GM23338 (cell line): ENCODE measurements at regions not wholly inside any gene's neighbourhood (a gene's known extent, or its start where the extent isn't known, plus 50 kb on each side); places are given as distances from the start of the nearest gene placed in this dataset.

ENCODE experiments used
- ATAC-seq: fragments of 200-7000 bp; cut with Tn5 transposase; 3 replicates; pipeline ENCODE4 v1.9.1; 2020
- DNase-seq: peaks from one replicate; pipeline ENCODE4 v3.0.0-alpha.2; 2015; ENCODE audit warnings: low spot score
- H2AFZ ChIP-seq: fragments of 200-600 bp; sonication (generic); 2 replicates; pipeline ENCODE4 v1.8.0; 2016; ENCODE audit warnings: antibody characterized with exemption, mild to moderate bottlenecking, moderate library complexity
- H3F3A ChIP-seq: fragments of 200-600 bp; sonication (generic); replicated peaks from 2 replicates; pipeline ENCODE4 v1.8.0; 2017; ENCODE audit warnings: antibody characterized with exemption, mixed run types, low read depth
- H3K27ac ChIP-seq: fragments of 200-600 bp; sonication (generic); 2 replicates; pipeline ENCODE4 v1.6.1; 2016; ENCODE audit warnings: low read depth
- H3K27me3 ChIP-seq: fragments of 200-600 bp; sonication (generic); 2 replicates; pipeline ENCODE4 v1.8.0; 2016; ENCODE audit warnings: mild to moderate bottlenecking, mixed run types, moderate library complexity; ENCODE audit not compliant: insufficient read depth
- H3K36me3 ChIP-seq: fragments of 200-600 bp; sonication (generic); 2 replicates; pipeline ENCODE4 v1.8.0; 2016; ENCODE audit warnings: mild to moderate bottlenecking; ENCODE audit not compliant: insufficient read depth
- H3K4me1 ChIP-seq: fragments of 200-600 bp; sonication (generic); 2 replicates; pipeline ENCODE4 v1.8.0; 2016; ENCODE audit warnings: mild to moderate bottlenecking, moderate library complexity; ENCODE audit not compliant: insufficient read depth
- H3K4me2 ChIP-seq: fragments of 200-600 bp; sonication (generic); 2 replicates; pipeline ENCODE4 v1.7.1; 2017; ENCODE audit warnings: mixed run types
- H3K4me3 ChIP-seq: fragments of 200-600 bp; sonication (generic); 2 replicates; pipeline ENCODE4 v1.6.1; 2016; ENCODE audit warnings: mixed run types
- H3K79me2 ChIP-seq: fragments of 200-600 bp; sonication (generic); replicated peaks from 2 replicates; pipeline ENCODE4 v1.8.0; 2017; ENCODE audit warnings: mild to moderate bottlenecking; ENCODE audit not compliant: insufficient read depth
- H3K9me2 ChIP-seq: fragments of 200-600 bp; sonication (generic); 2 replicates; pipeline ENCODE4 v1.8.0; 2017; ENCODE audit not compliant: insufficient read depth
- H4K20me1 ChIP-seq: fragments of 200-600 bp; sonication (generic); replicated peaks from 2 replicates; pipeline ENCODE4 v1.8.0; 2017; ENCODE audit warnings: mild to moderate bottlenecking; ENCODE audit not compliant: insufficient read depth
- H3K27ac Mint-ChIP-seq: 2 replicates; pipeline ENCODE4 v1.8.0; 2020; ENCODE audit warnings: inconsistent platforms, mild to moderate bottlenecking, moderate library complexity, mixed read lengths
- H3K27me3 Mint-ChIP-seq: 3 replicates; pipeline ENCODE4 v1.8.0; 2022; ENCODE audit warnings: low read depth, mild to moderate bottlenecking, moderate library complexity, mixed read lengths, inconsistent platforms; ENCODE audit not compliant: insufficient read depth, poor library complexity
- H3K36me3 Mint-ChIP-seq: 3 replicates; pipeline ENCODE4 v1.8.0; 2021; ENCODE audit warnings: low read depth, mild to moderate bottlenecking, inconsistent platforms, moderate library complexity, mixed read lengths
- H3K4me1 Mint-ChIP-seq: 3 replicates; pipeline ENCODE4 v1.8.0; 2020; ENCODE audit warnings: mild to moderate bottlenecking, inconsistent platforms, mixed read lengths
- H3K4me3 Mint-ChIP-seq: 3 replicates; pipeline ENCODE4 v1.8.0; 2021; ENCODE audit warnings: moderate library complexity, mild to moderate bottlenecking, inconsistent platforms, mixed read lengths
- H3K9me3 Mint-ChIP-seq: 3 replicates; pipeline ENCODE4 v1.8.0; 2020; ENCODE audit warnings: moderate library complexity, mild to moderate bottlenecking, inconsistent platforms, mixed read lengths
- CREB1 ChIP-seq: fragments of 250-450 bp; sonication (Bioruptor Pico); IDR thresholded peaks from 2 replicates; pipeline ENCODE4 v1.5.0; 2020; ENCODE audit warnings: low read depth, mild to moderate bottlenecking, moderate library complexity
- EZH2 ChIP-seq: fragments of 200-600 bp; sonication (generic); IDR thresholded peaks from one replicate; pipeline ENCODE4 v1.8.0; 2017; ENCODE audit warnings: antibody characterized with exemption, mild to moderate bottlenecking, low read depth; ENCODE audit not compliant: unreplicated experiment
- NANOG ChIP-seq: IDR thresholded peaks from 2 replicates; pipeline ENCODE4 v1.6.1; 2016; ENCODE audit warnings: antibody characterized with exemption, borderline replicate concordance
- POLR2AphosphoS5 ChIP-seq: IDR thresholded peaks from 2 replicates; pipeline ENCODE4 v1.6.1; 2016; ENCODE audit warnings: antibody characterized with exemption, low read depth
- ZNF331 ChIP-seq: fragments of 250-450 bp; sonication (Bioruptor Pico); IDR thresholded peaks from 2 replicates; pipeline ENCODE4 v1.5.0; 2020; ENCODE audit warnings: low read depth, mild to moderate bottlenecking, moderate library complexity
- TF ChIP-seq, protein P1 (sequence below): fragments of 250-450 bp; sonication (Bioruptor Pico); IDR thresholded peaks from 2 replicates; pipeline ENCODE4 v1.5.0; 2020; ENCODE audit warnings: mild to moderate bottlenecking, moderate library complexity

- TF ChIP-seq, protein P1, sequence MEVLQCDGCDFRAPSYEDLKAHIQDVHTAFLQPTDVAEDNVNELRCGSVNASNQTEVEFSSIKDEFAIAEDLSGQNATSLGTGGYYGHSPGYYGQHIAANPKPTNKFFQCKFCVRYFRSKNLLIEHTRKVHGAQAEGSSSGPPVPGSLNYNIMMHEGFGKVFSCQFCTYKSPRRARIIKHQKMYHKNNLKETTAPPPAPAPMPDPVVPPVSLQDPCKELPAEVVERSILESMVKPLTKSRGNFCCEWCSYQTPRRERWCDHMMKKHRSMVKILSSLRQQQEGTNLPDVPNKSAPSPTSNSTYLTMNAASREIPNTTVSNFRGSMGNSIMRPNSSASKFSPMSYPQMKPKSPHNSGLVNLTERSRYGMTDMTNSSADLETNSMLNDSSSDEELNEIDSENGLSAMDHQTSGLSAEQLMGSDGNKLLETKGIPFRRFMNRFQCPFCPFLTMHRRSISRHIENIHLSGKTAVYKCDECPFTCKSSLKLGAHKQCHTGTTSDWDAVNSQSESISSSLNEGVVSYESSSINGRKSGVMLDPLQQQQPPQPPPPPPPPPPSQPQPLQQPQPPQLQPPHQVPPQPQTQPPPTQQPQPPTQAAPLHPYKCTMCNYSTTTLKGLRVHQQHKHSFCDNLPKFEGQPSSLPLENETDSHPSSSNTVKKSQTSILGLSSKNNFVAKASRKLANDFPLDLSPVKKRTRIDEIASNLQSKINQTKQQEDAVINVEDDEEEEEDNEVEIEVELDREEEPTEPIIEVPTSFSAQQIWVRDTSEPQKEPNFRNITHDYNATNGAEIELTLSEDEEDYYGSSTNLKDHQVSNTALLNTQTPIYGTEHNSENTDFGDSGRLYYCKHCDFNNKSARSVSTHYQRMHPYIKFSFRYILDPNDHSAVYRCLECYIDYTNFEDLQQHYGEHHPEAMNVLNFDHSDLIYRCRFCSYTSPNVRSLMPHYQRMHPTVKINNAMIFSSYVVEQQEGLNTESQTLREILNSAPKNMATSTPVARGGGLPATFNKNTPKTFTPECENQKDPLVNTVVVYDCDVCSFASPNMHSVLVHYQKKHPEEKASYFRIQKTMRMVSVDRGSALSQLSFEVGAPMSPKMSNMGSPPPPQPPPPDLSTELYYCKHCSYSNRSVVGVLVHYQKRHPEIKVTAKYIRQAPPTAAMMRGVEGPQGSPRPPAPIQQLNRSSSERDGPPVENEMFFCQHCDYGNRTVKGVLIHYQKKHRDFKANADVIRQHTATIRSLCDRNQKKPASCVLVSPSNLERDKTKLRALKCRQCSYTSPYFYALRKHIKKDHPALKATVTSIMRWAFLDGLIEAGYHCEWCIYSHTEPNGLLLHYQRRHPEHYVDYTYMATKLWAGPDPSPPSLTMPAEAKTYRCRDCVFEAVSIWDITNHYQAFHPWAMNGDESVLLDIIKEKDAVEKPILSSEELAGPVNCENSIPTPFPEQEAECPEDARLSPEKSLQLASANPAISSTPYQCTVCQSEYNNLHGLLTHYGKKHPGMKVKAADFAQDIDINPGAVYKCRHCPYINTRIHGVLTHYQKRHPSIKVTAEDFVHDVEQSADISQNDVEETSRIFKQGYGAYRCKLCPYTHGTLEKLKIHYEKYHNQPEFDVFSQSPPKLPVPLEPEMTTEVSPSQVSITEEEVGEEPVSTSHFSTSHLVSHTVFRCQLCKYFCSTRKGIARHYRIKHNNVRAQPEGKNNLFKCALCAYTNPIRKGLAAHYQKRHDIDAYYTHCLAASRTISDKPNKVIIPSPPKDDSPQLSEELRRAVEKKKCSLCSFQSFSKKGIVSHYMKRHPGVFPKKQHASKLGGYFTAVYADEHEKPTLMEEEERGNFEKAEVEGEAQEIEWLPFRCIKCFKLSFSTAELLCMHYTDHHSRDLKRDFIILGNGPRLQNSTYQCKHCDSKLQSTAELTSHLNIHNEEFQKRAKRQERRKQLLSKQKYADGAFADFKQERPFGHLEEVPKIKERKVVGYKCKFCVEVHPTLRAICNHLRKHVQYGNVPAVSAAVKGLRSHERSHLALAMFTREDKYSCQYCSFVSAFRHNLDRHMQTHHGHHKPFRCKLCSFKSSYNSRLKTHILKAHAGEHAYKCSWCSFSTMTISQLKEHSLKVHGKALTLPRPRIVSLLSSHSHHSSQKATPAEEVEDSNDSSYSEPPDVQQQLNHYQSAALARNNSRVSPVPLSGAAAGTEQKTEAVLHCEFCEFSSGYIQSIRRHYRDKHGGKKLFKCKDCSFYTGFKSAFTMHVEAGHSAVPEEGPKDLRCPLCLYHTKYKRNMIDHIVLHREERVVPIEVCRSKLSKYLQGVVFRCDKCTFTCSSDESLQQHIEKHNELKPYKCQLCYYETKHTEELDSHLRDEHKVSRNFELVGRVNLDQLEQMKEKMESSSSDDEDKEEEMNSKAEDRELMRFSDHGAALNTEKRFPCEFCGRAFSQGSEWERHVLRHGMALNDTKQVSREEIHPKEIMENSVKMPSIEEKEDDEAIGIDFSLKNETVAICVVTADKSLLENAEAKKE (CRISPR knock-in tag): no peak
- TF ChIP-seq EZH2: no peak
- no peak for TF ChIP-seq POLR2AphosphoS5
Measured at GRCh38 chr12:78756936-78757335, 107.6 kb upstream of the SYT1 start (continued).

DNA sequence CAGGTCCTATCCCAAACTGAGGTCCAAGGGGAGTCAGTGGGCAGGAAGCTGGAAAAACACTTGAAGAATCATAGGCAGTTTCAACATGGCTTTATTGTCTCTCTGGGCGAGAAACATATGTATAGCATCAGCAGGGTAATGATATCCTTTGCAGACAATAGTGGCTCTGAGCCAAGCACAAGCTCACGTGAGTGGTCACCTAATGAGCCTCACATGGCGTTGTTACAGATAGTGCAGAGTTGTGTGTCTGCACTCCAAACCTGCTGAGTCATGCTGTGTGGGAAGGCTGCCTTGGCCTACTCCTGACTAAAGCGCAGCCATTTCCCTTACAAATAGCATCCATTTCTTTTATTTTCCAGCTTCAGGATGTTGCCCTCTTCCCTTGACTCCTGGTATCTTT is 105.2 kb upstream of the SYT1 start:
- Histone ChIP-seq H3K4me3 (no peak overlapping the region), H4K20me1 (no peaks in the 10 kb centered on the region), H2AFZ (peak overlapping the region; percentile 95; the same call in 1 of the 2 replicates), H3K79me2 (no peaks in the 10 kb centered on the region), H3K4me1 (no peaks in the 10 kb centered on the region), H3K36me3 (no peaks in the 10 kb centered on the region), H3K9me2 (no peaks in the 10 kb centered on the region; the same call in 1 of the 2 replicates), H3K27me3 (no peaks in the 10 kb centered on the region), H3F3A (no peaks in the 10 kb centered on the region), H3K4me2 (no peak overlapping the region), H3K27ac (no peak overlapping the region)
- TF ChIP-seq ZNF331 (CRISPR knock-in tag) (no peak), EZH2 (no peak), CREB1 (CRISPR knock-in tag) (no peak), NANOG (no peak), POLR2AphosphoS5 (no peak)
- Mint-ChIP-seq H3K36me3 (0 out of 3 replicates have a peak, but pooled peaks cover 4% of the 10 kb centered on the region), H3K27ac (no peak overlapping the region), H3K4me3 (no peak overlapping the region), H3K9me3 (peaks cover 14% of the 10 kb centered on the region; the same call in 2 of the 3 replicates), H3K27me3 (no peaks in the 10 kb centered on the region), H3K4me1 (no peaks in the 10 kb centered on the region)
- DNase-seq (peak; percentile 34), ATAC-seq (no peak)
